ENCODE measurements at regions not wholly inside any gene's neighbourhood (a gene's known extent, or its start where the extent isn't known, plus 50 kb on each side); places are given as distances from the start of the nearest gene placed in this dataset.
"Not testable (repeated sequence)": the region's sequence is repeated elsewhere in the genome, so short reads cannot be mapped to it uniquely, and the experiment has no call there.

DNA sequence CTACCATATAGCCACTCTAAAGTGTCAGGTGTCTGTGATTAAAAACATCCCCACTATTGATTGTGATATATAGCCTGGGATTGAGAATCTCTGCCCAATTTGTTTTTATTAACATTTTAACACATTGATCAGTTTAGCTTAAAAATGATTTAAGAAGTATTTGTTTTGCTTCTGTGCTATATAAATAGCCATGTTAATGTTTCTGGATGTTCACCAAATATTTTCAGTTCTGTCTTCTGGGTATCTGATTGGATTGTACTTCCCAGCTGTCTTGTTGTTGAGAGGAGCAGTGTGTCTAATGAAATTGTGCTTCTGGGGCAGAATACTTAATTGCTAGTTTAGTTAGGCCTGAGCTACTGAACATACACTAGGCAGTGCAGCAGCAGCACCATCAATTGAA lies 126.6 kb upstream of the TUSC1 start:
- no peak for FAIRE-seq
- no peaks in the 10 kb centered on the region for H3K4me1 ChIP-seq
- intact Hi-C loops (cut with DNase I): no loop called here
- no peak overlapping the region for H3K4me3 ChIP-seq
- no peaks in the 10 kb centered on the region for H3K27me3 ChIP-seq
- TF ChIP-seq, protein P1, sequence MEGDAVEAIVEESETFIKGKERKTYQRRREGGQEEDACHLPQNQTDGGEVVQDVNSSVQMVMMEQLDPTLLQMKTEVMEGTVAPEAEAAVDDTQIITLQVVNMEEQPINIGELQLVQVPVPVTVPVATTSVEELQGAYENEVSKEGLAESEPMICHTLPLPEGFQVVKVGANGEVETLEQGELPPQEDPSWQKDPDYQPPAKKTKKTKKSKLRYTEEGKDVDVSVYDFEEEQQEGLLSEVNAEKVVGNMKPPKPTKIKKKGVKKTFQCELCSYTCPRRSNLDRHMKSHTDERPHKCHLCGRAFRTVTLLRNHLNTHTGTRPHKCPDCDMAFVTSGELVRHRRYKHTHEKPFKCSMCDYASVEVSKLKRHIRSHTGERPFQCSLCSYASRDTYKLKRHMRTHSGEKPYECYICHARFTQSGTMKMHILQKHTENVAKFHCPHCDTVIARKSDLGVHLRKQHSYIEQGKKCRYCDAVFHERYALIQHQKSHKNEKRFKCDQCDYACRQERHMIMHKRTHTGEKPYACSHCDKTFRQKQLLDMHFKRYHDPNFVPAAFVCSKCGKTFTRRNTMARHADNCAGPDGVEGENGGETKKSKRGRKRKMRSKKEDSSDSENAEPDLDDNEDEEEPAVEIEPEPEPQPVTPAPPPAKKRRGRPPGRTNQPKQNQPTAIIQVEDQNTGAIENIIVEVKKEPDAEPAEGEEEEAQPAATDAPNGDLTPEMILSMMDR (IDR thresholded peaks at IDR 0.05): no peak
- H3K9me3 ChIP-seq: no peaks in the 10 kb centered on the region
- ATAC-seq: no peak
- H3K27ac ChIP-seq: no peak overlapping the region
- DNase-seq: no peak
- no peaks in the 10 kb centered on the region for H3K36me3 ChIP-seq

DNA sequence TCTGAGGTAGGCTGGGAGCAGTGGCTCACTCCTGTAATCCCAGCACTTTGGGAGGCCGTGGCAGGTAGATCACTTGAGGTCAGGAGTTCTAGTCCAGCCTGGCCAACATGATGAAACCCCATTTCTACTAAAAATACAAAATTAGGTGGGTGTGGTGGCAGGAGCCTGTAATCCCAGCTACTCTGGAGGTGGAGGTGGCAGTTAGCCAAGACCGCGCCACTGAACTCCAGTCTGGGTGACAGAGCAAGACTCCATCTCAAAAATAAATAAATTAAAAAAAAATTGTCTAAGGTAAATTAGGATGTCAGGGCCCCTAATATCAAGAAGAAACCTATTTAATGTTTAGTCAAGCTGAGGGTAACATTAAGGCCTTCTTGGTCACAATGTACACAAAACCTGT lies 123.7 kb upstream of the TUSC1 start:
- WGBS, 2 donors: 86 to 92% methylated on average over 3 of the region's 3 CpGs
- FAIRE-seq; H3K9me3 ChIP-seq; H3K36me3 ChIP-seq; ATAC-seq; intact Hi-C loops (cut with DNase I); H3K27ac ChIP-seq; H3K4me1 ChIP-seq; H3K4me3 ChIP-seq; DNase-seq; H3K27me3 ChIP-seq: not testable (repeated sequence)

DNA sequence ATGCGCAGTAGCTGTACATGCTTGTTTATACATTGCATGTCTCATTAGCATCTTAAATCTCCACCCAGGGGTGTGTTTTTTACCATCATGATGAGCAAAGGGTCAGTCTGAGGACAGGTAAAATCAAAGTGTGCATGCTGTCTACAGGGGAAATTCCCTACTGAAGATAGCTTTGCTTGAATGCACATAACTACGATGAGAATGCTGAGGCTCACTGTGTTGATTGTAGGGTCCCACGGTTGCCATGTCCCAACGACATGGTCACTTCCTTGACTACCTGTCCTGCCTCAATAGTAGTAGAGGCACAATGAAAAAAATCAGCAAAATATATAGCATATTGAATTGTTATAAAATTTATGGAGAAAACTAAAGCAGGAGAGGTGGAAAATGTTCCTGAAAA lies 95.6 kb upstream of the TUSC1 start:
- Histone ChIP-seq H3K27me3 (no peaks in the 10 kb centered on the region), H3K36me3 (no peaks in the 10 kb centered on the region), H3K27ac (no peak overlapping the region), H3K9me3 (no peaks in the 10 kb centered on the region), H3K4me3 (no peak overlapping the region), H3K4me1 (no peaks in the 10 kb centered on the region)
- intact Hi-C loops (cut with DNase I): no loop called here
- no peak for DNase-seq
- no peak for FAIRE-seq
- no peak for ATAC-seq
- TF ChIP-seq, protein P1 (IDR thresholded peaks at IDR 0.05): no peak
- 65 to 82% methylated on average over 4 of the region's 4 CpGs for WGBS, 2 donors

DNA sequence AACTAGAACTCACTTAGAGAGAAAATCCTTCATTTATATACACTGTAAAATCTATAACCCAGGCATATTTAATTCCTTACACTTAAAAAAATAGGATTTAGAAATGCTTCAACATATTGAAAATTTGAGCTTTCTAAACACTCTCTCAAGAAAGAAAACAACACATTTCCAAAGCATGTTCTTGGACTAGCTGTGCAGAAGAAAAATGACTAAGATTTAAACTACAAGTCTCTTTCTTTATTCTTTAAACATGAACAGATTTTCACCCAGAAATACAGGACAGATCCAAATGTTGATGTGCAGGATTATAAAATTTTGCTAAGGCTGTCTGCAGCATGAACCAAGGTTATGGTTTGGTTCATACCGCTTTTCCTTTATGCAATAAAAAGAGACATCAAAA lies 77.7 kb upstream of the TUSC1 start:
- 85 to 89% methylated on average over 1 of the region's 1 CpG for WGBS, 2 donors
- ATAC-seq (no peak), FAIRE-seq (no peak), DNase-seq (no peak)
- intact Hi-C loops (cut with DNase I): no loop called here
- no peak overlapping the region for H3K27ac ChIP-seq
- no peaks in the 10 kb centered on the region for H3K36me3 ChIP-seq
- no peaks in the 10 kb centered on the region for H3K9me3 ChIP-seq
- H3K27me3 ChIP-seq: no peaks in the 10 kb centered on the region
- H3K4me1 ChIP-seq: no peaks in the 10 kb centered on the region
- H3K4me3 ChIP-seq: no peak overlapping the region
- TF ChIP-seq, protein P1 (IDR thresholded peaks at IDR 0.05): no peak

DNA sequence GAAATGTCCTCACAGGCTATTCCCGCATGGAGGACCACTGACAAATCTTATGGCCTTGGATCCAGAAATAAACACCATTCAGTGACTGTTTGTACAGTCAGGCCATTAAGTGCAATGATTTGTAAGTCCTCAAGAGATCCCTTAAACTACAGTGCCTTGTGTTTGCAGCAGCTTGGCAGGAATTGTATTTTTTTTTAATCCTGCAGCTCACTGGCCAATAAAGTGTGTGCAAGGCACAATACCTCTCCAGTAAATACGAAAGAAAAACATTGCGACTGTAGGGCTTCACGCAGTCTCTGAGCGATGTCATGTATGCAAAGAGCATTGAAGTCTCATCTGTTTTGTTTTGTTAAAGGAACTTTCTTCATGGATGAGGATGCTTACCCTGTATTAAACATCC lies 74.2 kb upstream of the TUSC1 start:
- TF ChIP-seq, protein P1 (IDR thresholded peaks at IDR 0.05): no peak
- H3K9me3 ChIP-seq: no peaks in the 10 kb centered on the region
- no peaks in the 10 kb centered on the region for H3K36me3 ChIP-seq
- no peak for ATAC-seq
- H3K4me3 ChIP-seq: no peak overlapping the region
- DNase-seq: no peak
- H3K27me3 ChIP-seq: no peaks in the 10 kb centered on the region
- 67 to 75% methylated on average over 5 of the region's 5 CpGs for WGBS, 2 donors
- intact Hi-C loops (cut with DNase I): no loop called here
- no peak overlapping the region for H3K27ac ChIP-seq
- no peaks in the 10 kb centered on the region for H3K4me1 ChIP-seq
- FAIRE-seq: no peak

DNA sequence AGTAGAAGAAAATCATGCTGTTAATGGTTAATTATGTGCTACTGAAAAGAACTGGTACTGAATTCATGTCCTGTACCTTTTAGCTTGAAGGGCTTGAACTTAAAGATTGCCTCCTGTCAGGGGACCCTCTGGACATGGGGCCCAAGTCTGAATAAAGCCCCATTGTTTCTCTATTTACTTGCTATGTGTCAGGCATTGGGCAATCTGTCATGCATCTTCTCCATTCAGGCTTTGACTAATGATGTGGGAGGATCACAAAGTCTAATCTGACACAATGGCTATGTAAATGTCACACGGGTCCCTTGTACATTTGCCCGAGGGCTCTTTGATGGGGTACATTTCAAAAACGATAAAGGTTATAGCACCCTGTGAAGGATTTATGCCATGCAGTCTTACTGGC lies 64.0 kb upstream of the TUSC1 start:
- WGBS, 2 donors: 27 to 30% methylated on average over 3 of the region's 3 CpGs
- FAIRE-seq (no peak), DNase-seq (no peak), ATAC-seq (no peak)
- Histone ChIP-seq H3K9me3 (no peaks in the 10 kb centered on the region), H3K27me3 (no peaks in the 10 kb centered on the region), H3K27ac (no peak overlapping the region), H3K36me3 (no peaks in the 10 kb centered on the region), H3K4me1 (no peaks in the 10 kb centered on the region), H3K4me3 (no peak overlapping the region)
- TF ChIP-seq, protein P1 (IDR thresholded peaks at IDR 0.05): no peak
- intact Hi-C loops (cut with DNase I): no loop called here

All from pancreas (tissue), 10 donors.